AG04450 (cell line): ENCODE measurements at regions not wholly inside any gene's neighbourhood (a gene's known extent, or its start where the extent isn't known, plus 50 kb on each side); places are given as distances from the start of the nearest gene placed in this dataset.

Experiments
- CTCF ChIA-PET: fragments of 300-600, 350-600 bp; formaldehyde crosslinking; extraction: SDS; loops from one replicate; lab custom pipeline; 2022; ENCODE audit warnings: antibody characterized with exemption, inconsistent platforms; lab: Charles Lee
- POLR2A ChIA-PET: fragments of 350-600 bp; formaldehyde crosslinking; extraction: SDS; loops from one replicate; lab custom pipeline; 2021; ENCODE audit warnings: antibody characterized with exemption, inconsistent platforms; lab: Yijun Ruan, JAX
- DNase-seq: peaks from one replicate; pipeline ENCODE4 v3.0.0-alpha.2; 2011; ENCODE audit warnings: low read depth, low spot score
- H3K27ac ChIP-seq: one replicate; pipeline ENCODE4 v1.5.1; 2012; ENCODE audit warnings: low read depth, low read length, control low read depth
- H3K27me3 ChIP-seq: one replicate; pipeline ENCODE4 v1.6.0; 2012; ENCODE audit warnings: low read length; ENCODE audit not compliant: control insufficient read depth, insufficient read depth
- H3K4me3 ChIP-seq: 2 replicates; pipeline ENCODE4 v1.5.1; 2011; ENCODE audit warnings: mild to moderate bottlenecking, low read depth, low read length, control low read depth
- H3K9me3 ChIP-seq: 2 replicates; pipeline ENCODE4 v1.5.1; 2012; ENCODE audit warnings: low read length; ENCODE audit not compliant: control insufficient read depth, insufficient read depth
- TF ChIP-seq, protein P1 (sequence below): IDR thresholded peaks from 2 replicates; pipeline ENCODE4 v1.5.1; 2011; ENCODE audit warnings: low read depth, low read length, control low read depth, inconsistent platforms

GRCh38 chr4:179544496-179544895, 2102.3 kb upstream of the AGA start:
- CTCF ChIA-PET = no interaction called here
- TF ChIP-seq, protein P1, sequence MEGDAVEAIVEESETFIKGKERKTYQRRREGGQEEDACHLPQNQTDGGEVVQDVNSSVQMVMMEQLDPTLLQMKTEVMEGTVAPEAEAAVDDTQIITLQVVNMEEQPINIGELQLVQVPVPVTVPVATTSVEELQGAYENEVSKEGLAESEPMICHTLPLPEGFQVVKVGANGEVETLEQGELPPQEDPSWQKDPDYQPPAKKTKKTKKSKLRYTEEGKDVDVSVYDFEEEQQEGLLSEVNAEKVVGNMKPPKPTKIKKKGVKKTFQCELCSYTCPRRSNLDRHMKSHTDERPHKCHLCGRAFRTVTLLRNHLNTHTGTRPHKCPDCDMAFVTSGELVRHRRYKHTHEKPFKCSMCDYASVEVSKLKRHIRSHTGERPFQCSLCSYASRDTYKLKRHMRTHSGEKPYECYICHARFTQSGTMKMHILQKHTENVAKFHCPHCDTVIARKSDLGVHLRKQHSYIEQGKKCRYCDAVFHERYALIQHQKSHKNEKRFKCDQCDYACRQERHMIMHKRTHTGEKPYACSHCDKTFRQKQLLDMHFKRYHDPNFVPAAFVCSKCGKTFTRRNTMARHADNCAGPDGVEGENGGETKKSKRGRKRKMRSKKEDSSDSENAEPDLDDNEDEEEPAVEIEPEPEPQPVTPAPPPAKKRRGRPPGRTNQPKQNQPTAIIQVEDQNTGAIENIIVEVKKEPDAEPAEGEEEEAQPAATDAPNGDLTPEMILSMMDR = no peak
- no peaks in the 10 kb centered on the region for H3K27me3 ChIP-seq
- POLR2A ChIA-PET = no interaction called here
- no peak overlapping the region for H3K27ac ChIP-seq
- no peaks in the 10 kb centered on the region for H3K9me3 ChIP-seq
- no peak overlapping the region for H3K4me3 ChIP-seq
- DNase-seq = no peak

- no peak for DNase-seq
- ChIA-PET POLR2A (no interaction called here), CTCF (no interaction called here)
- TF ChIP-seq, protein P1 = no peak
- Histone ChIP-seq H3K27ac (no peak overlapping the region), H3K27me3 (no peaks in the 10 kb centered on the region), H3K9me3 (no peaks in the 10 kb centered on the region), H3K4me3 (no peak overlapping the region)
These were observed 2109.9 kb upstream of the AGA start for GRCh38 chr4:179552131-179552530.

DNA sequence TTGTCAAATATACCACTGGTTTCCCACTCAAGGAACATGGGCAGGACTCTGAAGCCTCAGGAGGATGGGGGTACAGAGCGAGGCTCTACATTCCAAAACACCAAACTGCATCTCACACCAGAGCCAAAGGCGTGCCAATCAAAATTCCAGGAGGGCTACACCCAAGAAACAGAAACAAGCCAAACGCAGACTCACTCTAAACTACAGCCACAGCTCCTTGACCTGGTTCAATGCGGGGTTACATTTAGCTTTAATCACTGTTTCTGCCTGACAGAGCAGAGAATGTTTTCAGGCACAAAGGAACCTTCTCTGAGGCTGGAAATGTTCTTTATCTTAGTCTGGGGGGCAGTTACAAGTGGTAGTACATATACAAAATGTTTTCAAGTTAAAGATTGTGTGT, 2121.5 kb upstream of the AGA start:
- H3K9me3 ChIP-seq = no peaks in the 10 kb centered on the region

DNA sequence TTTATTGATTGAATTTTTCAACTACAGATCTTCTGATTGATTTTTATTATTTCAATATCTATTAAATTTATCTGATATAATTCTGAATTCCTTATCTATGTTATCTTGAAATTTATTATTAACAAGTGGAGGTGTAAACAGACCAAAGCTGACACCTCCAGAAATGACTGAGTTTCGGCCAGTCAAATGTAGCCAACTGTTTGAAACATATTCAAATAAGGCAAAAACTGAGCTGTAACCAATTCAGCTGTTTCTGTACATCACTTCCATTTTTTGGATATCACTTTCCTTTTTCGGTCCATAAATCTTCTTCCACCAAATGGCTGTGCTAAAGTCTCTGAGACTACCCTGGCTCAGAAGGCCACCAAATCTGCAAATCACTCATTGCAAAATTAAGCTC, 2127.3 kb upstream of the AGA start:
- TF ChIP-seq, protein P1 = no peak
- Histone ChIP-seq H3K27me3 (no peaks in the 10 kb centered on the region), H3K4me3 (no peak overlapping the region), H3K9me3 (no peaks in the 10 kb centered on the region), H3K27ac (no peak overlapping the region)
- CTCF ChIA-PET = interaction anchor here (0.7 kb wide), 1 partner anchor 42 kb away, joined by 3 read pairs; no protein-coding TSS in a partner anchor
- DNase-seq = no peak
- POLR2A ChIA-PET = no interaction called here

More for the DNA sequence above, 2121.5 kb upstream of the AGA start:
- TF ChIP-seq, protein P1 = no peak
- no peak for DNase-seq
- H3K27me3 ChIP-seq = no peaks in the 10 kb centered on the region
- CTCF ChIA-PET = no interaction called here
- POLR2A ChIA-PET = no interaction called here
- H3K4me3 ChIP-seq = no peak overlapping the region
- no peak overlapping the region for H3K27ac ChIP-seq

GRCh38 chr4:179582164-179582905, 2140.1 kb upstream of the AGA start:
- TF ChIP-seq, protein P1 = no peak
- Histone ChIP-seq H3K27me3 (no peaks in the 10 kb centered on the region), H3K9me3 (no peaks in the 10 kb centered on the region), H3K4me3 (no peak overlapping the region), H3K27ac (no peak overlapping the region)
- ChIA-PET POLR2A (no interaction called here), CTCF (interaction anchor here (1.0 kb wide), 2 partner anchors 23 to 49 kb away, joined by 3 read pairs; no protein-coding TSS in a partner anchor)
- DNase-seq = no peak
